HCEC 1CT (cell line): ENCODE measurements at regions not wholly inside any gene's neighbourhood (a gene's known extent, or its start where the extent isn't known, plus 50 kb on each side); places are given as distances from the start of the nearest gene placed in this dataset.
"Not testable (repeated sequence)": the region's sequence is repeated elsewhere in the genome, so short reads cannot be mapped to it uniquely, and the experiment has no call there.

Experiments
- DNase-seq: peaks from one replicate; pipeline ENCODE4 v3.0.0-alpha.2; 2017

GRCh38 chr16:65819136-65819898, 547.2 kb upstream of the CDH5 start:
- no peak for DNase-seq

- DNase-seq, result no peak
Measured at GRCh38 chr16:65817799-65818198, 548.7 kb upstream of the CDH5 start.

- DNase-seq, result no peak
Measured at GRCh38 chr16:65817066-65817465, 549.4 kb upstream of the CDH5 start.

GRCh38 chr16:65816556-65816955, 549.9 kb upstream of the CDH5 start:
- DNase-seq, result no peak

- no peak for DNase-seq
Measured at GRCh38 chr16:65815707-65816106, 550.8 kb upstream of the CDH5 start.

GRCh38 chr16:65813879-65814278, 552.6 kb upstream of the CDH5 start:
- DNase-seq, result not testable (repeated sequence)

- no peak for DNase-seq
Measured at GRCh38 chr16:65809627-65810026, 556.9 kb upstream of the CDH5 start.

GRCh38 chr16:65808790-65809189, 557.7 kb upstream of the CDH5 start:
- no peak for DNase-seq

- DNase-seq, result no peak
Measured at GRCh38 chr16:65807858-65808257, 558.6 kb upstream of the CDH5 start.

GRCh38 chr16:65805704-65806103, 560.8 kb upstream of the CDH5 start:
- DNase-seq, result not testable (repeated sequence)

GRCh38 chr16:65796481-65796880, 570.0 kb upstream of the CDH5 start:
- no peak for DNase-seq

- DNase-seq, result no peak
Measured at GRCh38 chr16:65794973-65795372, 571.5 kb upstream of the CDH5 start.

GRCh38 chr16:65793781-65794180, 572.7 kb upstream of the CDH5 start:
- no peak for DNase-seq

GRCh38 chr16:65790768-65791167, 575.7 kb upstream of the CDH5 start:
- no peak for DNase-seq

- DNase-seq, result no peak
Measured at GRCh38 chr16:65789161-65789945, 577.1 kb upstream of the CDH5 start.

GRCh38 chr16:65788434-65789140, 577.9 kb upstream of the CDH5 start:
- no peak for DNase-seq

- DNase-seq, result no peak
Measured at GRCh38 chr16:65787921-65788320, 578.6 kb upstream of the CDH5 start.

GRCh38 chr16:65786916-65787315, 579.6 kb upstream of the CDH5 start:
- no peak for DNase-seq

GRCh38 chr16:65783709-65784474, 582.6 kb upstream of the CDH5 start:
- no peak for DNase-seq

GRCh38 chr16:65782611-65783600, 583.6 kb upstream of the CDH5 start:
- DNase-seq, result no peak

GRCh38 chr16:65781855-65782254, 584.6 kb upstream of the CDH5 start:
- no peak for DNase-seq

GRCh38 chr16:65781363-65781762, 585.1 kb upstream of the CDH5 start:
- DNase-seq, result no peak
